SK-N-SH treated with all-trans-retinoic acid at 6 μM for 48 hours (cell line): ENCODE measurements at regions not wholly inside any gene's neighbourhood (a gene's known extent, or its start where the extent isn't known, plus 50 kb on each side); places are given as distances from the start of the nearest gene placed in this dataset.

ENCODE experiments used
- CREB5 ChIP-seq: fragments of 250-450 bp; sonication (Bioruptor Pico); IDR thresholded peaks from 2 replicates; pipeline ENCODE4 v1.5.1; 2020; ENCODE audit warnings: low read depth, mild to moderate bottlenecking, moderate library complexity
- CSRNP3 ChIP-seq: fragments of 250-450 bp; sonication (Bioruptor Pico); IDR thresholded peaks from 2 replicates; pipeline ENCODE4 v1.5.1; 2021; ENCODE audit warnings: mild to moderate bottlenecking, moderate library complexity
- PATZ1 ChIP-seq: fragments of 250-450 bp; sonication (Bioruptor Pico); IDR thresholded peaks from 2 replicates; pipeline ENCODE4 v1.8.0; 2020; ENCODE audit warnings: mild to moderate bottlenecking, moderate library complexity, borderline replicate concordance
- SNAI2 ChIP-seq: fragments of 250-450 bp; sonication (Bioruptor Pico); IDR thresholded peaks from 2 replicates; pipeline ENCODE4 v1.5.0; 2020; ENCODE audit warnings: mild to moderate bottlenecking, moderate library complexity
- TSHZ2 ChIP-seq: fragments of 250-450 bp; sonication (Bioruptor Pico); IDR thresholded peaks from 2 replicates; pipeline ENCODE4 v1.5.0; 2020; ENCODE audit warnings: mild to moderate bottlenecking, moderate library complexity
- ZC3H10 ChIP-seq: fragments of 250-450 bp; sonication (Bioruptor Pico); IDR thresholded peaks from 2 replicates; pipeline ENCODE4 v1.5.1; 2021; ENCODE audit warnings: mild to moderate bottlenecking, moderate library complexity
- ZNF70 ChIP-seq: fragments of 450-650 bp; formaldehyde crosslinking; IDR thresholded peaks from 2 replicates; pipeline ENCODE4 v1.5.0; 2020; ENCODE audit warnings: mild to moderate bottlenecking, moderate library complexity

GRCh38 chr2:236974148-236974547, 111.5 kb upstream of the COPS8 start:
- TF ChIP-seq ZNF70 (CRISPR knock-in tag) (no peak), TSHZ2 (CRISPR knock-in tag) (no peak), SNAI2 (CRISPR knock-in tag) (no peak), PATZ1 (CRISPR knock-in tag) (no peak), CREB5 (CRISPR knock-in tag) (no peak), CSRNP3 (CRISPR knock-in tag) (no peak), ZC3H10 (CRISPR knock-in tag) (no peak)
